Progenitor cell of endocrine pancreas (in vitro differentiated cells): ENCODE measurements at regions not wholly inside any gene's neighbourhood (a gene's known extent, or its start where the extent isn't known, plus 50 kb on each side); places are given as distances from the start of the nearest gene placed in this dataset.

Experiments
- DNase-seq: peaks from one replicate; pipeline ENCODE4 v3.0.0; 2021; ENCODE audit warnings: low spot score; ENCODE audit not compliant: unreplicated experiment
- H3K27ac Mint-ChIP-seq: 2 replicates; pipeline ENCODE4 v1.8.0; 2021; ENCODE audit warnings: mild to moderate bottlenecking, moderate library complexity, mixed read lengths
- H3K27me3 Mint-ChIP-seq: 2 replicates; pipeline ENCODE4 v1.8.0; 2021; ENCODE audit warnings: mixed read lengths
- H3K36me3 Mint-ChIP-seq: 2 replicates; pipeline ENCODE4 v1.8.0; 2022; ENCODE audit warnings: mixed read lengths; ENCODE audit not compliant: insufficient read depth
- H3K4me1 Mint-ChIP-seq: 2 replicates; pipeline ENCODE4 v1.8.0; 2021; ENCODE audit warnings: low read depth, mixed read lengths
- H3K4me3 Mint-ChIP-seq: 2 replicates; pipeline ENCODE4 v1.8.0; 2021; ENCODE audit warnings: low read depth, mild to moderate bottlenecking, moderate library complexity, mixed read lengths
- H3K9me3 Mint-ChIP-seq: 2 replicates; pipeline ENCODE4 v1.8.0; 2021; ENCODE audit warnings: low read depth, mixed read lengths
- TF ChIP-seq, protein P1 (sequence below): fragments of 200-600 bp; sonication (generic); IDR thresholded peaks from one replicate; pipeline ENCODE4 v1.5.0; 2021; ENCODE audit warnings: antibody characterized with exemption, mild to moderate bottlenecking; ENCODE audit not compliant: unreplicated experiment

DNA sequence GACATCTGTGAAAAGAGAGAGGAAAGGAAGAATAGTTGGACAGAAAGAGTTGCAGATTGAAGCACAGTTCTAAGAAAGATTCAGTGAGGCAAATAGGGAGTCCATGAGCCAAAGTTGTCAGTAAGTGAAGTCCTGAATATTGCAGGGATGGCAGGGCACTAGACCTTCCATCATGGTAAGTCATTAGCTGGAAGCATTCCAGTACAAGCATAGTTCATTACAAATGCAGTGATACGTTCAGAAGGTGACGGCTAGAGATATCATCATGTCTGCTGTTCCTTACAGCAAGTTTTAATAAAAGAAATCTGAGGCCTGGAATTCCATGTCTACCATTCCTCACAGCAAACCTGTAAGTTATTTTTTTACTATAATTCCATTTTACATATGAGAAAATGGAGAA lies 720.1 kb downstream of the GBE1 start:
- H3K27ac Mint-ChIP-seq, result no peak overlapping the region
- H3K36me3 Mint-ChIP-seq, result no peaks in the 10 kb centered on the region
- no peak overlapping the region for H3K4me3 Mint-ChIP-seq
- no peaks in the 10 kb centered on the region for H3K27me3 Mint-ChIP-seq
- TF ChIP-seq, protein P1, sequence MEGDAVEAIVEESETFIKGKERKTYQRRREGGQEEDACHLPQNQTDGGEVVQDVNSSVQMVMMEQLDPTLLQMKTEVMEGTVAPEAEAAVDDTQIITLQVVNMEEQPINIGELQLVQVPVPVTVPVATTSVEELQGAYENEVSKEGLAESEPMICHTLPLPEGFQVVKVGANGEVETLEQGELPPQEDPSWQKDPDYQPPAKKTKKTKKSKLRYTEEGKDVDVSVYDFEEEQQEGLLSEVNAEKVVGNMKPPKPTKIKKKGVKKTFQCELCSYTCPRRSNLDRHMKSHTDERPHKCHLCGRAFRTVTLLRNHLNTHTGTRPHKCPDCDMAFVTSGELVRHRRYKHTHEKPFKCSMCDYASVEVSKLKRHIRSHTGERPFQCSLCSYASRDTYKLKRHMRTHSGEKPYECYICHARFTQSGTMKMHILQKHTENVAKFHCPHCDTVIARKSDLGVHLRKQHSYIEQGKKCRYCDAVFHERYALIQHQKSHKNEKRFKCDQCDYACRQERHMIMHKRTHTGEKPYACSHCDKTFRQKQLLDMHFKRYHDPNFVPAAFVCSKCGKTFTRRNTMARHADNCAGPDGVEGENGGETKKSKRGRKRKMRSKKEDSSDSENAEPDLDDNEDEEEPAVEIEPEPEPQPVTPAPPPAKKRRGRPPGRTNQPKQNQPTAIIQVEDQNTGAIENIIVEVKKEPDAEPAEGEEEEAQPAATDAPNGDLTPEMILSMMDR, result no peak
- DNase-seq, result no peak
- H3K4me1 Mint-ChIP-seq, result no peaks in the 10 kb centered on the region
- no peaks in the 10 kb centered on the region for H3K9me3 Mint-ChIP-seq

DNA sequence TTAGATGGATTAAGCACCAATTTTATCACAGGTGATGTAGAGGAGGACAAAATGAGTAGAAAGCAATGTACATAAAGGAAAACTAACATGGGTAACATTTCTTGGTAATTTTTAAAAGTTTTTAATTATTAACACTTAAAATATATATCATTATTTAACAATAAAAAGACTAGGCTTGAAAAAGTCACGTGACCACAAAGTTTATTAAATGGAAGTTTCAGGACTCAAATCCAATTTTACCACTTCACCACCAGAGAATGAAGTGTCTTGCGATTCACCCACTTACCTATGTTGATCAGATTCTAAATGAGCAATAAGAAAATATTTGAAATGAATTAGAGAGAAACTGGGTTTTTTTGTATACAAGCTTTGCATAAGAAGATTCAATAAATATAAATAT lies 721.3 kb downstream of the GBE1 start:
- Mint-ChIP-seq H3K9me3 (no peaks in the 10 kb centered on the region), H3K4me3 (no peak overlapping the region), H3K36me3 (no peaks in the 10 kb centered on the region), H3K27ac (no peak overlapping the region), H3K27me3 (no peaks in the 10 kb centered on the region), H3K4me1 (no peaks in the 10 kb centered on the region)
- TF ChIP-seq, protein P1, result no peak
- no peak for DNase-seq

DNA sequence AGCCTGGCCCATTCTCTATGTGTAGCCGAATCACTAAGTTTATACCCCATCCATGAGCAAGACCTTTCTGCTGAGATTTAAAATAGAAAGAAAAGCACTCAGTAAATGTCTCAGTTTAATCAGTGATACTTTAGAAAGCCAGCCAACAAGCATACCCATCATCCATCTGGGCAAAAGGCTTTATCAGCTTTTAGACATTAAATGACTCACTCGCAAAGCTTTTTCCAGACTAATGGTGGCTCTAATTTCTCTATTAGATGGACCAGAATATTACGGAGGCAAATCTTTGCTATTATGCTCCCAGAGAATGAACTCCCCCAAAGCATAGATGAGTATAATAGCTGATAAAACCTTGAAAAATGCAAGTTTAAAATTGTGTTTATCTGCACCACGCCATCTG lies 727.8 kb downstream of the GBE1 start:
- TF ChIP-seq, protein P1, result no peak
- Mint-ChIP-seq H3K9me3 (no peaks in the 10 kb centered on the region), H3K27me3 (no peaks in the 10 kb centered on the region), H3K36me3 (no peaks in the 10 kb centered on the region), H3K4me1 (no peaks in the 10 kb centered on the region), H3K27ac (no peak overlapping the region), H3K4me3 (no peak overlapping the region)
- DNase-seq, result no peak

DNA sequence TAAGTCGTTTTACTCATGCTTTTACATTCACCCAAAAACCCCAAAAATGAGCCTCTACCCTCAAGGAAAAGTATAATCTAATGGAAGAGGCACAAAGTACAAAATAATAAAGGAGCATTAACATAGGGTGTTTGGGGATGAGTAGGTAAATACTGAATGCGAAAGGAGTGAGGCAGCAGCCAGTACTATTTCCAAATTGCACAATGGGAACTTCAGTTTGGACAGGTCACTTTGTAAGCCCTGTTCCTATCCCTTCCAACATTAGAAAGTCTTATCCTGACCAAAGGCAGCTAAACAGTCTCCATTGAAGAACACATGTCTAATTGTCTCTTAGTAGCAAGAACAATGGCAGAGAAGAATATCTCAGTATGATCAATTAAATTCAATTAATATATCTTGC lies 728.3 kb downstream of the GBE1 start:
- Mint-ChIP-seq H3K27ac (no peak overlapping the region), H3K9me3 (no peaks in the 10 kb centered on the region), H3K27me3 (no peaks in the 10 kb centered on the region), H3K4me1 (no peaks in the 10 kb centered on the region), H3K4me3 (no peak overlapping the region), H3K36me3 (no peaks in the 10 kb centered on the region)
- TF ChIP-seq, protein P1, result no peak
- DNase-seq, result no peak

DNA sequence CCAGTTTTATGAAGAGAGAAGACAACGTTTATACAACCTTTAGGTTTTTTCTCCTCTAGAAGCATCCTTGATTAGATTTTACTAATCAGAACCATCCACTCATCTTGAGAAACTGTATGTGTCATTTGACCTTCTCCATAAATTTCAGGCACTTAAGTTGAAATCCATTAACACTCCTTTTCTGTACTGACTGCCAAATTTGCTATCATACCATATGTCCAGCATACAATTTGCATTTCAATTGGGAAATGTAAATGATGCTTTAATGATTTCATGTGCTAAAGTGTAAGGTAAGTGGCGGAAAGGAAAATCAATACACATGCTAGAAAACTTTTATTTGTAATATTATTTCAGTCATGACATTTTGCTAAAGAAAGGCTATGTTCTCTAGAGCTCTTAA lies 731.6 kb downstream of the GBE1 start:
- Mint-ChIP-seq H3K36me3 (no peaks in the 10 kb centered on the region), H3K4me1 (no peaks in the 10 kb centered on the region), H3K27ac (no peak overlapping the region), H3K27me3 (no peaks in the 10 kb centered on the region), H3K4me3 (no peak overlapping the region), H3K9me3 (no peaks in the 10 kb centered on the region)
- DNase-seq, result no peak
- TF ChIP-seq, protein P1, result no peak
